Muscle layer of duodenum (tissue), 2 donors: ENCODE measurements at regions not wholly inside any gene's neighbourhood (a gene's known extent, or its start where the extent isn't known, plus 50 kb on each side); places are given as distances from the start of the nearest gene placed in this dataset.

Experiments used
- H3K27ac ChIP-seq: one replicate; pipeline ENCODE4 v1.7.0; 2013; ENCODE audit warnings: mild to moderate bottlenecking, low read length
- H3K27me3 ChIP-seq: one replicate; pipeline ENCODE4 v1.7.0; 2013; ENCODE audit warnings: low read depth, mild to moderate bottlenecking, control low read depth, low read length
- H3K36me3 ChIP-seq, 2 donors: one replicate each; pipeline ENCODE4 v1.7.0; 2013; ENCODE audit warnings: low read length in 2 of 2, control low read depth in 1 of 2, mild to moderate bottlenecking in 1 of 2; ENCODE audit not compliant: insufficient read depth in 2 of 2, control insufficient read depth in 1 of 2
- H3K4me1 ChIP-seq, 2 donors: one replicate each; pipeline ENCODE4 v1.7.0; 2013; ENCODE audit warnings: low read length in 2 of 2, mild to moderate bottlenecking in 2 of 2, control low read depth in 1 of 2, moderate library complexity in 1 of 2; ENCODE audit not compliant: insufficient read depth in 2 of 2, control insufficient read depth in 1 of 2
- H3K4me3 ChIP-seq, 2 donors: one replicate each; pipeline ENCODE4 v1.7.0; 2013; ENCODE audit warnings: low read length in 2 of 2, low read depth in 1 of 2, mild to moderate bottlenecking in 1 of 2
- H3K9me3 ChIP-seq, 2 donors: one replicate each; pipeline ENCODE4 v1.7.0; 2013; ENCODE audit warnings: low read length in 2 of 2, control low read depth in 1 of 2, mild to moderate bottlenecking in 1 of 2; ENCODE audit not compliant: control insufficient read depth in 1 of 2
- donor health status: healthy.

- Histone ChIP-seq H3K4me1 (no peaks in the 10 kb centered on the region), H3K4me3 (no peak overlapping the region), H3K36me3 (no peaks in the 10 kb centered on the region), H3K27ac (no peak overlapping the region), H3K27me3 (no peaks in the 10 kb centered on the region), H3K9me3 (no peaks in the 10 kb centered on the region)
Observed at GRCh38 chr2:167322795-167323194, 434.5 kb downstream of the XIRP2 start.

- Histone ChIP-seq H3K36me3 (no peaks in the 10 kb centered on the region), H3K27me3 (no peaks in the 10 kb centered on the region), H3K4me3 (no peak overlapping the region), H3K9me3 (no peaks in the 10 kb centered on the region), H3K4me1 (no peaks in the 10 kb centered on the region), H3K27ac (no peak overlapping the region)
Observed at GRCh38 chr2:167318581-167318980, 430.3 kb downstream of the XIRP2 start.

- no peaks in the 10 kb centered on the region for H3K27me3 ChIP-seq
- H3K4me3 ChIP-seq = no peak overlapping the region
- no peaks in the 10 kb centered on the region for H3K36me3 ChIP-seq
- H3K9me3 ChIP-seq = no peaks in the 10 kb centered on the region
- no peaks in the 10 kb centered on the region for H3K4me1 ChIP-seq
- no peak overlapping the region for H3K27ac ChIP-seq
Observed at GRCh38 chr2:167310442-167310841, 422.2 kb downstream of the XIRP2 start.
